H1 (cell line): ENCODE measurements at regions not wholly inside any gene's neighbourhood (a gene's known extent, or its start where the extent isn't known, plus 50 kb on each side); places are given as distances from the start of the nearest gene placed in this dataset.

Experiments used
- CTCF ChIA-PET: fragments of 300-600 bp; sonication (Branson Sonifier 250); formaldehyde crosslinking; loops from one replicate; lab custom pipeline; 2021; ENCODE audit not compliant: partially characterized antibody; lab: Charles Lee
- POLR2A ChIA-PET: fragments of 300-600 bp; sonication (Branson Sonifier 250); formaldehyde crosslinking; loops from one replicate; lab custom pipeline; 2021; ENCODE audit warnings: inconsistent platforms; ENCODE audit not compliant: partially characterized antibody; lab: Charles Lee
- DNase-seq, 2 experiments: peaks; one replicate each; pipeline versions ENCODE4 v3.0.0 to v3.0.0-alpha.2; 2010 to 2022; ENCODE audit warnings: low spot score in 2 of 2, low read depth in 1 of 2, mixed read lengths in 1 of 2
- FAIRE-seq: peaks from 2 replicates; lab custom pipeline; 2011; peaks lifted over from hg19 to GRCh38; lab: Jason Lieb, UNC
- H2AFZ ChIP-seq: 2 replicates; pipeline ENCODE4 v1.8.1; 2012; ENCODE audit warnings: low read length, inconsistent platforms
- H2AK5ac ChIP-seq: 2 replicates; pipeline ENCODE4 v1.6.1; 2013; ENCODE audit warnings: low read depth, low read length
- H2BK120ac ChIP-seq: replicated peaks from 2 replicates; pipeline ENCODE3; 2013; ENCODE audit warnings: low read depth, low read length, inconsistent platforms
- H2BK12ac ChIP-seq: 2 replicates; pipeline ENCODE4 v1.6.1; 2013; ENCODE audit warnings: low read depth, low read length
- H2BK15ac ChIP-seq: 2 replicates; pipeline ENCODE4 v1.6.1; 2013; ENCODE audit warnings: low read length
- H2BK20ac ChIP-seq: 2 replicates; pipeline ENCODE4 v1.6.1; 2013; ENCODE audit warnings: low read length
- H2BK5ac ChIP-seq: 2 replicates; pipeline ENCODE4 v1.6.1; 2013; ENCODE audit warnings: low read depth, low read length
- H3K14ac ChIP-seq: 2 replicates; pipeline ENCODE4 v1.6.1; 2013; ENCODE audit warnings: inconsistent platforms; ENCODE audit not compliant: insufficient read length
- H3K18ac ChIP-seq: 2 replicates; pipeline ENCODE4 v1.6.1; 2013; ENCODE audit warnings: low read length; ENCODE audit errors: extremely low read depth
- H3K23ac ChIP-seq: 2 replicates; pipeline ENCODE4 v1.6.1; 2013; ENCODE audit warnings: inconsistent platforms; ENCODE audit not compliant: insufficient read length
- H3K23me2 ChIP-seq: 2 replicates; pipeline ENCODE4 v1.6.1; 2013; ENCODE audit warnings: low read depth, low read length
- H3K27ac ChIP-seq: 2 replicates; pipeline ENCODE4 v1.6.1; 2011; ENCODE audit warnings: low read depth, low read length, inconsistent platforms
- H3K27me3 ChIP-seq, 4 experiments: replicated peaks in 1 of 4; 1 replicate in 1 of 4; 2 replicates in 3 of 4; pipeline versions ENCODE4 v1.6.1 to v1.8.1; 2011 to 2013; ENCODE audit warnings: low read length in 3 of 4, mild to moderate bottlenecking in 3 of 4, inconsistent platforms in 2 of 4, mixed read lengths in 2 of 4, moderate library complexity in 1 of 4; ENCODE audit not compliant: control insufficient read depth in 3 of 4, insufficient read depth in 3 of 4; ENCODE audit errors: extremely low read depth in 1 of 4
- H3K36me3 ChIP-seq, 4 experiments: 2 replicates each; pipeline versions ENCODE4 v1.6.1 to v1.8.1; 2011 to 2013; ENCODE audit warnings: mild to moderate bottlenecking in 4 of 4, low read length in 3 of 4, moderate library complexity in 2 of 4, control low read depth in 1 of 4, inconsistent platforms in 1 of 4; ENCODE audit not compliant: insufficient read depth in 4 of 4, control insufficient read depth in 2 of 4
- H3K4ac ChIP-seq: replicated peaks from 2 replicates; pipeline ENCODE3; 2013; ENCODE audit warnings: low read length, low read depth, mixed read lengths, inconsistent platforms; ENCODE audit not compliant: insufficient read length
- H3K4me1 ChIP-seq, 4 experiments: replicated peaks in 1 of 4; 1 replicate in 1 of 4; 2 replicates in 3 of 4; pipeline versions ENCODE4 v1.6.1 to v1.8.1; 2011 to 2013; ENCODE audit warnings: low read length in 3 of 4, inconsistent platforms in 2 of 4, mixed read lengths in 1 of 4; ENCODE audit not compliant: insufficient read depth in 4 of 4, control insufficient read depth in 3 of 4
- H3K4me2 ChIP-seq, 2 experiments: 2 replicates each; pipeline versions ENCODE4 v1.6.1 to v1.8.1; 2011 to 2013; ENCODE audit warnings: low read depth in 2 of 2, low read length in 2 of 2, control low read depth in 1 of 2, inconsistent platforms in 1 of 2, mild to moderate bottlenecking in 1 of 2; ENCODE audit not compliant: insufficient read depth in 1 of 2
- H3K4me3 ChIP-seq, 4 experiments: fragments of 200-600, 300-600 bp in 1 of 4; sonication (generic), shearing (Covaris generic), sonication (Bioruptor Twin) in 1 of 4; 2 replicates each; pipeline versions ENCODE4 v1.5.1 to v1.8.1; 2011 to 2016; ENCODE audit warnings: low read length in 4 of 4, low read depth in 3 of 4, control low read depth in 2 of 4, inconsistent platforms in 2 of 4, mild to moderate bottlenecking in 2 of 4, mixed read lengths in 1 of 4, moderate library complexity in 1 of 4; ENCODE audit not compliant: insufficient read depth in 2 of 4; ENCODE audit errors: extremely low read depth in 1 of 4
- H3K56ac ChIP-seq: replicated peaks from 2 replicates; pipeline ENCODE3; 2013; ENCODE audit warnings: low read depth, mild to moderate bottlenecking, mixed read lengths, low read length, inconsistent platforms; ENCODE audit not compliant: insufficient read length
- H3K79me1 ChIP-seq: 2 replicates; pipeline ENCODE4 v1.6.1; 2013; ENCODE audit warnings: low read depth, low read length, control low read depth
- H3K79me2 ChIP-seq, 2 experiments: 2 replicates each; pipeline versions ENCODE4 v1.6.1 to v1.8.1; 2012 to 2013; ENCODE audit warnings: low read length in 2 of 2, mild to moderate bottlenecking in 2 of 2, inconsistent platforms in 1 of 2; ENCODE audit not compliant: insufficient read depth in 2 of 2, control insufficient read depth in 1 of 2
- H3K9ac ChIP-seq, 4 experiments: replicated peaks in 1 of 4; 1 replicate in 1 of 4; 2 replicates in 3 of 4; pipeline versions ENCODE4 v1.6.1 to v1.8.1; 2011 to 2013; ENCODE audit warnings: low read depth in 3 of 4, low read length in 3 of 4, control low read depth in 2 of 4, mild to moderate bottlenecking in 2 of 4, moderate library complexity in 2 of 4, inconsistent platforms in 1 of 4; ENCODE audit errors: extremely low read depth in 1 of 4
- H3K9me3 ChIP-seq, 2 experiments: 2 replicates each; pipeline versions ENCODE4 v1.6.1 to v1.8.1; 2012 to 2013; ENCODE audit warnings: mild to moderate bottlenecking in 2 of 2, moderate library complexity in 2 of 2, control low read depth in 1 of 2, inconsistent platforms in 1 of 2, low read depth in 1 of 2, low read length in 1 of 2, mixed read lengths in 1 of 2; ENCODE audit not compliant: insufficient read depth in 2 of 2
- H4K20me1 ChIP-seq, 2 experiments: replicated peaks in 1 of 2; 2 replicates each; pipeline versions ENCODE3 to v1.8.1; 2011 to 2013; ENCODE audit warnings: inconsistent platforms in 2 of 2, low read length in 2 of 2, mild to moderate bottlenecking in 1 of 2; ENCODE audit not compliant: insufficient read depth in 2 of 2, control insufficient read depth in 1 of 2
- H4K5ac ChIP-seq: 2 replicates; pipeline ENCODE4 v1.6.1; 2013; ENCODE audit warnings: low read length, low read depth, mixed read lengths, inconsistent platforms; ENCODE audit not compliant: insufficient read length
- H4K8ac ChIP-seq: 2 replicates; pipeline ENCODE4 v1.8.0; 2013; ENCODE audit warnings: mild to moderate bottlenecking, moderate library complexity, low read length, inconsistent platforms; ENCODE audit not compliant: insufficient read depth; ENCODE audit errors: extremely low read depth
- H4K91ac ChIP-seq: replicated peaks from 2 replicates; pipeline ENCODE3; 2013; ENCODE audit warnings: low read length, mixed read lengths, inconsistent platforms; ENCODE audit not compliant: insufficient read length
- ASH2L ChIP-seq: fragments of 200-600, 300-600 bp; sonication (generic); IDR thresholded peaks from one replicate; pipeline ENCODE4 v1.7.1; 2017; ENCODE audit warnings: low read length
- ATF2 ChIP-seq: IDR thresholded peaks from 2 replicates; pipeline ENCODE4 v1.6.1; 2012; ENCODE audit warnings: low read length, inconsistent platforms
- BCL11A ChIP-seq, 2 experiments: IDR thresholded peaks; one replicate each; pipeline ENCODE4 v1.6.1; 2011; ENCODE audit warnings: low read depth in 2 of 2, low read length in 2 of 2, mild to moderate bottlenecking in 2 of 2
- CEBPB ChIP-seq: IDR thresholded peaks from 2 replicates; pipeline ENCODE4 v1.6.1; 2012; ENCODE audit warnings: low read depth, low read length
- CHD1 ChIP-seq: IDR thresholded peaks from 2 replicates; pipeline ENCODE4 v1.6.1; 2012; ENCODE audit warnings: low read depth, low read length, improper control_type of control experiment
- KDM4A ChIP-seq: IDR thresholded peaks from one replicate; pipeline ENCODE4 v1.7.1; 2012; ENCODE audit warnings: low read depth, mild to moderate bottlenecking, moderate library complexity, low read length, inconsistent platforms; ENCODE audit not compliant: severe bottlenecking
- NANOG ChIP-seq: IDR thresholded peaks from 2 replicates; pipeline ENCODE4 v1.6.1; 2011; ENCODE audit warnings: low read length, low read depth, mild to moderate bottlenecking, inconsistent platforms; ENCODE audit not compliant: insufficient read depth, poor library complexity, severe bottlenecking
- POLR2A ChIP-seq, 2 experiments: IDR thresholded peaks; 1 replicate in 1 of 2; 2 replicates in 1 of 2; pipeline ENCODE4 v1.6.1; 2011; ENCODE audit warnings: low read depth in 2 of 2, low read length in 2 of 2, mild to moderate bottlenecking in 2 of 2; ENCODE audit errors: control extremely low read depth in 1 of 2
- POU5F1 ChIP-seq: IDR thresholded peaks from 2 replicates; pipeline ENCODE4 v1.6.1; 2011; ENCODE audit warnings: low read depth, mild to moderate bottlenecking, low read length, moderate library complexity
- RXRA ChIP-seq: IDR thresholded peaks from 2 replicates; pipeline ENCODE4 v1.6.1; 2011; ENCODE audit warnings: low read depth, mild to moderate bottlenecking, low read length, moderate library complexity; ENCODE audit not compliant: insufficient read depth
- SAP30 ChIP-seq: fragments of 300-600 bp; sonication (generic); IDR thresholded peaks from 2 replicates; pipeline ENCODE4 v1.7.1; 2012; ENCODE audit warnings: low read length, moderate library complexity, mild to moderate bottlenecking, inconsistent platforms; ENCODE audit not compliant: insufficient read depth, insufficient replicate concordance
- TAF1 ChIP-seq: IDR thresholded peaks from 2 replicates; pipeline ENCODE4 v1.6.1; 2011; ENCODE audit warnings: mild to moderate bottlenecking, low read depth, low read length
- TCF12 ChIP-seq: IDR thresholded peaks from 2 replicates; pipeline ENCODE4 v1.6.1; 2011; ENCODE audit warnings: low read depth, mild to moderate bottlenecking, low read length
- YY1 ChIP-seq: IDR thresholded peaks from 2 replicates; pipeline ENCODE4 v1.6.1; 2011; ENCODE audit warnings: low read depth, mild to moderate bottlenecking, low read length
- WGBS, 2 experiments: shearing (Covaris generic) in 1 of 2; methylation state at CpG; one replicate each; pipeline versions ENCODE4 v1.1.6 to v1.1.7; 2013 to 2015; ENCODE audit warnings: low lambda C conversion rate in 2 of 2, mixed read lengths in 2 of 2, inconsistent platforms in 1 of 2, low coverage in 1 of 2, missing lambda C conversion rate in 1 of 2; ENCODE audit not compliant: insufficient replicate concordance in 2 of 2, insufficient coverage in 1 of 2, insufficient read length in 1 of 2; ENCODE audit errors: extremely low coverage in 1 of 2, missing lambda C conversion rate in 1 of 2; 5-methylcytosine and 5-hydroxymethylcytosine counted together

GRCh38 chr16:56136256-56136655, 55.0 kb upstream of the GNAO1 start:
- Histone ChIP-seq H3K9ac (no peak overlapping the region), H3K4me2 (no peak overlapping the region), H3K79me1 (no peaks in the 10 kb centered on the region), H3K9me3 (no peaks in the 10 kb centered on the region), H2BK5ac (no peak overlapping the region), H3K23ac (no peak overlapping the region), H2BK120ac (no peak overlapping the region), H3K4me1 (no peaks in the 10 kb centered on the region), H4K91ac (no peak overlapping the region), H3K14ac (no peak overlapping the region), H2AFZ (no peak overlapping the region), H3K56ac (no peak overlapping the region), H4K5ac (no peak overlapping the region), H3K18ac (no peak overlapping the region), H3K27me3 (no peaks in the 10 kb centered on the region), H3K36me3 (no peaks in the 10 kb centered on the region), H2BK12ac (no peak overlapping the region), H3K79me2 (no peaks in the 10 kb centered on the region), H3K4ac (no peak overlapping the region), H3K27ac (no peak overlapping the region), H4K8ac (no peak overlapping the region), H2BK20ac (no peak overlapping the region), H2BK15ac (no peak overlapping the region), H4K20me1 (no peaks in the 10 kb centered on the region), H2AK5ac (no peak overlapping the region), H3K23me2 (no peaks in the 10 kb centered on the region), H3K4me3 (no peak overlapping the region)
- ChIA-PET POLR2A (no interaction called here), CTCF (no interaction called here)
- 88% methylated on average over 3 of the region's 3 CpGs; no CpG with 5 or more reads in 1 of the 2 experiments for WGBS, 2 experiments
- FAIRE-seq (no peak), DNase-seq (no peak)
- no peak for TF ChIP-seq CHD1
- no peak for TF ChIP-seq RXRA
- TF ChIP-seq BCL11A (IDR thresholded peaks at IDR 0.05; ENCODE audit: low read depth in 2 of 2, low read length in 2 of 2): no peak
- TF ChIP-seq POU5F1: no peak
- no peak for TF ChIP-seq SAP30
- no peak for TF ChIP-seq YY1
- TF ChIP-seq ASH2L: no peak
- TF ChIP-seq ATF2: no peak
- no peak for TF ChIP-seq POLR2A (IDR thresholded peaks at IDR 0.05; ENCODE audit: control extremely low read depth in 1 of 2, low read depth in 2 of 2, low read length in 2 of 2)
- TF ChIP-seq TCF12: no peak
- no peak for TF ChIP-seq KDM4A
- TF ChIP-seq CEBPB: no peak
- TF ChIP-seq TAF1: no peak
- TF ChIP-seq NANOG: no peak
